ENCODE measurements at regions not wholly inside any gene's neighbourhood (a gene's known extent, or its start where the extent isn't known, plus 50 kb on each side); places are given as distances from the start of the nearest gene placed in this dataset.
A peak's percentile ranks its signal among the peaks of the same experiment; 100 is the strongest.

GRCh38 chr9:106615118-106615889 lies 247.7 kb upstream of the ZNF462 start:
- WGBS (ENCODE audit: insufficient coverage): 45% methylated on average over 2 of the region's 7 CpGs

GRCh38 chr9:106616026-106616425 lies 246.9 kb upstream of the ZNF462 start:
- DNase-seq (ENCODE audit: low read depth in 4 of 6, low spot score in 6 of 6): peak in 2 of 6 donors; percentile 48 to 84
- H3K27me3 ChIP-seq (ENCODE audit: control insufficient read depth, insufficient read depth, low read length): no peaks in the 10 kb centered on the region
- H3K4me1 ChIP-seq (ENCODE audit: control insufficient read depth, insufficient read depth, low read length): peaks cover 9% of the 10 kb centered on the region
- no peak overlapping the region for H3K4me3 ChIP-seq (ENCODE audit: low read depth, low read length)
- no peak overlapping the region for H3K27ac ChIP-seq (ENCODE audit: low read depth, low read length)
- 21% methylated on average over 6 of the region's 6 CpGs for WGBS (ENCODE audit: insufficient coverage)
- no peaks in the 10 kb centered on the region for H3K36me3 ChIP-seq (ENCODE audit: control insufficient read depth, insufficient read depth, low read length)
- H3K9me3 ChIP-seq (ENCODE audit: control insufficient read depth, insufficient read depth, low read length): no peaks in the 10 kb centered on the region

More at GRCh38 chr9:106615118-106615889, 247.7 kb upstream of the ZNF462 start:
- peak in 1 of 6 donors; percentile 50 for DNase-seq (ENCODE audit: low read depth in 4 of 6, low spot score in 6 of 6)
- no peaks in the 10 kb centered on the region for H3K9me3 ChIP-seq (ENCODE audit: control insufficient read depth, insufficient read depth, low read length)
- H3K36me3 ChIP-seq (ENCODE audit: control insufficient read depth, insufficient read depth, low read length): no peaks in the 10 kb centered on the region
- H3K4me1 ChIP-seq (ENCODE audit: control insufficient read depth, insufficient read depth, low read length): peaks cover 6% of the 10 kb centered on the region
- no peak overlapping the region for H3K27ac ChIP-seq (ENCODE audit: low read depth, low read length)
- H3K4me3 ChIP-seq (ENCODE audit: low read depth, low read length): no peak overlapping the region
- no peaks in the 10 kb centered on the region for H3K27me3 ChIP-seq (ENCODE audit: control insufficient read depth, insufficient read depth, low read length)

- Histone ChIP-seq H3K27me3 (ENCODE audit: control insufficient read depth, insufficient read depth, low read length) (no peaks in the 10 kb centered on the region), H3K9me3 (ENCODE audit: control insufficient read depth, insufficient read depth, low read length) (no peaks in the 10 kb centered on the region), H3K4me3 (ENCODE audit: low read depth, low read length) (no peak overlapping the region), H3K4me1 (ENCODE audit: control insufficient read depth, insufficient read depth, low read length) (peaks cover 14% of the 10 kb centered on the region), H3K27ac (ENCODE audit: low read depth, low read length) (no peak overlapping the region), H3K36me3 (ENCODE audit: control insufficient read depth, insufficient read depth, low read length) (no peaks in the 10 kb centered on the region)
- DNase-seq (ENCODE audit: low read depth in 4 of 6, low spot score in 6 of 6): peak in 1 of 6 donors; percentile 45
- 71% methylated on average over 5 of the region's 7 CpGs for WGBS (ENCODE audit: insufficient coverage)
These were observed 246.1 kb upstream of the ZNF462 start for GRCh38 chr9:106616851-106617345.

- H3K4me1 ChIP-seq (ENCODE audit: control insufficient read depth, insufficient read depth, low read length): peaks cover 13% of the 10 kb centered on the region
- H3K9me3 ChIP-seq (ENCODE audit: control insufficient read depth, insufficient read depth, low read length): no peaks in the 10 kb centered on the region
- WGBS (ENCODE audit: insufficient coverage): 80% methylated on average over 1 of the region's 1 CpG
- no peak for DNase-seq (ENCODE audit: low read depth in 4 of 6, low spot score in 6 of 6)
- no peak overlapping the region for H3K27ac ChIP-seq (ENCODE audit: low read depth, low read length)
- no peaks in the 10 kb centered on the region for H3K27me3 ChIP-seq (ENCODE audit: control insufficient read depth, insufficient read depth, low read length)
- no peak overlapping the region for H3K4me3 ChIP-seq (ENCODE audit: low read depth, low read length)
- no peaks in the 10 kb centered on the region for H3K36me3 ChIP-seq (ENCODE audit: control insufficient read depth, insufficient read depth, low read length)
These were observed 243.8 kb upstream of the ZNF462 start for GRCh38 chr9:106619211-106619610.

GRCh38 chr9:106620081-106620480 lies 242.9 kb upstream of the ZNF462 start:
- no peaks in the 10 kb centered on the region for H3K36me3 ChIP-seq (ENCODE audit: control insufficient read depth, insufficient read depth, low read length)
- DNase-seq (ENCODE audit: low read depth in 4 of 6, low spot score in 6 of 6): no peak
- peaks cover 13% of the 10 kb centered on the region for H3K4me1 ChIP-seq (ENCODE audit: control insufficient read depth, insufficient read depth, low read length)
- no peaks in the 10 kb centered on the region for H3K27me3 ChIP-seq (ENCODE audit: control insufficient read depth, insufficient read depth, low read length)
- H3K9me3 ChIP-seq (ENCODE audit: control insufficient read depth, insufficient read depth, low read length): no peaks in the 10 kb centered on the region
- no peak overlapping the region for H3K27ac ChIP-seq (ENCODE audit: low read depth, low read length)
- WGBS (ENCODE audit: insufficient coverage): no CpG with 5 or more reads among the region's 2 CpGs
- H3K4me3 ChIP-seq (ENCODE audit: low read depth, low read length): no peak overlapping the region

GRCh38 chr9:106620866-106621265 lies 242.1 kb upstream of the ZNF462 start:
- H3K36me3 ChIP-seq (ENCODE audit: control insufficient read depth, insufficient read depth, low read length): no peaks in the 10 kb centered on the region
- no peak overlapping the region for H3K4me3 ChIP-seq (ENCODE audit: low read depth, low read length)
- H3K27me3 ChIP-seq (ENCODE audit: control insufficient read depth, insufficient read depth, low read length): no peaks in the 10 kb centered on the region
- no peak overlapping the region for H3K27ac ChIP-seq (ENCODE audit: low read depth, low read length)
- WGBS (ENCODE audit: insufficient coverage): no CpG with 5 or more reads among the region's 4 CpGs
- DNase-seq (ENCODE audit: low read depth in 4 of 6, low spot score in 6 of 6): peak in 1 of 6 donors; percentile 49
- H3K9me3 ChIP-seq (ENCODE audit: control insufficient read depth, insufficient read depth, low read length): no peaks in the 10 kb centered on the region
- peaks cover 13% of the 10 kb centered on the region for H3K4me1 ChIP-seq (ENCODE audit: control insufficient read depth, insufficient read depth, low read length)

- DNase-seq (ENCODE audit: low read depth in 4 of 6, low spot score in 6 of 6): peak in 4 of 6 donors; percentile 33 to 87 (median 72)
- Histone ChIP-seq H3K36me3 (ENCODE audit: control insufficient read depth, insufficient read depth, low read length) (no peaks in the 10 kb centered on the region), H3K27ac (ENCODE audit: low read depth, low read length) (peak overlapping the region; percentile 40), H3K27me3 (ENCODE audit: control insufficient read depth, insufficient read depth, low read length) (no peaks in the 10 kb centered on the region), H3K4me3 (ENCODE audit: low read depth, low read length) (no peak overlapping the region), H3K9me3 (ENCODE audit: control insufficient read depth, insufficient read depth, low read length) (no peaks in the 10 kb centered on the region), H3K4me1 (ENCODE audit: control insufficient read depth, insufficient read depth, low read length) (peaks cover 14% of the 10 kb centered on the region)
- WGBS (ENCODE audit: insufficient coverage): 5% methylated on average over 10 of the region's 14 CpGs
These were observed 241.4 kb upstream of the ZNF462 start for GRCh38 chr9:106621313-106622163.

GRCh38 chr9:106622164-106622487 lies 240.8 kb upstream of the ZNF462 start:
- Histone ChIP-seq H3K4me1 (ENCODE audit: control insufficient read depth, insufficient read depth, low read length) (peaks cover 15% of the 10 kb centered on the region), H3K27ac (ENCODE audit: low read depth, low read length) (peak overlapping the region; percentile 40), H3K4me3 (ENCODE audit: low read depth, low read length) (no peak overlapping the region), H3K36me3 (ENCODE audit: control insufficient read depth, insufficient read depth, low read length) (no peaks in the 10 kb centered on the region), H3K27me3 (ENCODE audit: control insufficient read depth, insufficient read depth, low read length) (no peaks in the 10 kb centered on the region), H3K9me3 (ENCODE audit: control insufficient read depth, insufficient read depth, low read length) (no peaks in the 10 kb centered on the region)
- WGBS (ENCODE audit: insufficient coverage): 45% methylated on average over 9 of the region's 10 CpGs
- DNase-seq (ENCODE audit: low read depth in 4 of 6, low spot score in 6 of 6): peak in 1 of 6 donors; percentile 56

GRCh38 chr9:106623558-106623957 lies 239.4 kb upstream of the ZNF462 start:
- Histone ChIP-seq H3K4me1 (ENCODE audit: control insufficient read depth, insufficient read depth, low read length) (peaks cover 15% of the 10 kb centered on the region), H3K27ac (ENCODE audit: low read depth, low read length) (no peak overlapping the region), H3K27me3 (ENCODE audit: control insufficient read depth, insufficient read depth, low read length) (no peaks in the 10 kb centered on the region), H3K36me3 (ENCODE audit: control insufficient read depth, insufficient read depth, low read length) (no peaks in the 10 kb centered on the region), H3K4me3 (ENCODE audit: low read depth, low read length) (no peak overlapping the region), H3K9me3 (ENCODE audit: control insufficient read depth, insufficient read depth, low read length) (no peaks in the 10 kb centered on the region)
- WGBS (ENCODE audit: insufficient coverage): 80% methylated on average over 1 of the region's 5 CpGs
- DNase-seq (ENCODE audit: low read depth in 4 of 6, low spot score in 6 of 6): no peak

All from spinal cord (tissue), 9 donors.